AG08396 (cell line): ENCODE measurements at regions not wholly inside any gene's neighbourhood (a gene's known extent, or its start where the extent isn't known, plus 50 kb on each side); places are given as distances from the start of the nearest gene placed in this dataset.
"Not testable (repeated sequence)": the region's sequence is repeated elsewhere in the genome, so short reads cannot be mapped to it uniquely, and the experiment has no call there.

ENCODE experiments used
- DNase-seq: peaks from one replicate; pipeline ENCODE4 v3.0.0; 2012; ENCODE audit warnings: low spot score, mixed read lengths

GRCh38 chr4:57412259-57413054 lies 302.3 kb upstream of the IGFBP7 start:
- no peak for DNase-seq

GRCh38 chr4:57410331-57411052 lies 300.3 kb upstream of the IGFBP7 start:
- DNase-seq: no peak

GRCh38 chr4:57405359-57405758 lies 295.2 kb upstream of the IGFBP7 start:
- no peak for DNase-seq

GRCh38 chr4:57404483-57404882 lies 294.3 kb upstream of the IGFBP7 start:
- no peak for DNase-seq

- DNase-seq: no peak
Measured at GRCh38 chr4:57403591-57403990, 293.4 kb upstream of the IGFBP7 start.

- DNase-seq: no peak
Measured at GRCh38 chr4:57401586-57401985, 291.4 kb upstream of the IGFBP7 start.

GRCh38 chr4:57378766-57379165 lies 268.6 kb upstream of the IGFBP7 start:
- DNase-seq: no peak

GRCh38 chr4:57374866-57375595 lies 264.8 kb upstream of the IGFBP7 start:
- DNase-seq: no peak

- no peak for DNase-seq
Measured at GRCh38 chr4:57373991-57374390, 263.8 kb upstream of the IGFBP7 start.

GRCh38 chr4:57371671-57372070 lies 261.5 kb upstream of the IGFBP7 start:
- no peak for DNase-seq

- DNase-seq: no peak
Measured at GRCh38 chr4:57370691-57371090, 260.5 kb upstream of the IGFBP7 start.

GRCh38 chr4:57369446-57369845 lies 259.3 kb upstream of the IGFBP7 start:
- DNase-seq: no peak

GRCh38 chr4:57364255-57364654 lies 254.1 kb upstream of the IGFBP7 start:
- no peak for DNase-seq

- DNase-seq: no peak
Measured at GRCh38 chr4:57363346-57363745, 253.2 kb upstream of the IGFBP7 start.

GRCh38 chr4:57360681-57361080 lies 250.5 kb upstream of the IGFBP7 start:
- DNase-seq: no peak

- DNase-seq: no peak
Measured at GRCh38 chr4:57355101-57355665, 245.0 kb upstream of the IGFBP7 start.

- DNase-seq: no peak
Measured at GRCh38 chr4:57351731-57352130, 241.5 kb upstream of the IGFBP7 start.

- no peak for DNase-seq
Measured at GRCh38 chr4:57344296-57344695, 234.1 kb upstream of the IGFBP7 start.

- DNase-seq: no peak
Measured at GRCh38 chr4:57342411-57342810, 232.2 kb upstream of the IGFBP7 start.

- DNase-seq: not testable (repeated sequence)
Measured at GRCh38 chr4:57338861-57339260, 228.7 kb upstream of the IGFBP7 start.

GRCh38 chr4:57333684-57334083 lies 223.5 kb upstream of the IGFBP7 start:
- no peak for DNase-seq

GRCh38 chr4:57331959-57332358 lies 221.8 kb upstream of the IGFBP7 start:
- no peak for DNase-seq

GRCh38 chr4:57329279-57329678 lies 219.1 kb upstream of the IGFBP7 start:
- no peak for DNase-seq
